ENCODE measurements at regions not wholly inside any gene's neighbourhood (a gene's known extent, or its start where the extent isn't known, plus 50 kb on each side); places are given as distances from the start of the nearest gene placed in this dataset. TPM values are rescaled to one million over a fixed set of nuclear protein-coding genes. Genes with fewer than 3 reads are reported as not detected.

DNA sequence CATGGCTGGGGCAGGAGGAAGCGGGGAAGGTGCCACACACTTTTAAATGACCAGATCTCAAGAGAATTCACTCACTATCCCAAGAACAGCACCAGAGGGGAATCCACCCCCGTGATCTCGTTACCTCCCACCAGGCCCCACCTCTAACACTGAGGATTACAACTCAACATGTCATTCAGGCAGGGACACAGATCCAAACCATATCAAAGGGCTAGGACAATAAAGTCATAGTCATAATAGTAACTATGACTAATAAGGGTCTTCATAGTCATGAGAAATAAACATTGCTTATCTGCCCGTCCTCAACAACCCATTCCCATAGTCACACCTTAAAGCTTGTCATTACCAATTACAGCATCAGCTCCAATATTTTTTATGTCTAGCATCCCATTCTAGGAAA lies 65.3 kb upstream of the SMC2 start:
- H3K4me1 ChIP-seq (ENCODE audit: control insufficient read depth in 1 of 2, insufficient read depth in 2 of 2, low read length in 2 of 2): no peaks in the 10 kb centered on the region
- no peak overlapping the region for H3K4me2 ChIP-seq (replicated peaks; ENCODE audit: extremely low read depth, low read length, poor library complexity, severe bottlenecking)
- no peaks in the 10 kb centered on the region for H3K27me3 Mint-ChIP-seq (ENCODE audit: low read depth in 3 of 3)
- H4K20me1 ChIP-seq (ENCODE audit: insufficient read depth, low read length): no peaks in the 10 kb centered on the region
- H3K36me3 ChIP-seq (replicated peaks in 1 of 2; ENCODE audit: control insufficient read depth in 1 of 2, insufficient read depth in 2 of 2, low read length in 2 of 2): no peaks in the 10 kb centered on the region
- H3K9me3 Mint-ChIP-seq: peaks cover 0 to 2% (median 0%) of the 10 kb centered on the region in 7 donors
- H3K36me3 Mint-ChIP-seq: no peaks in the 10 kb centered on the region
- no peak for DNase-seq
- intact Hi-C loops (cut with micrococcal nuclease): no loop called here
- H3K27ac Mint-ChIP-seq: no peak overlapping the region
- H3K4me3 Mint-ChIP-seq: no peak overlapping the region
- no peaks in the 10 kb centered on the region for H3K79me2 ChIP-seq (ENCODE audit: insufficient read depth, low read length)
- H3K4me3 ChIP-seq (replicated peaks in 1 of 3; ENCODE audit: low read depth in 2 of 3, low read length in 3 of 3): no peak overlapping the region
- H3K27me3 ChIP-seq (ENCODE audit: control insufficient read depth in 2 of 2, insufficient read depth in 2 of 2, low read length in 2 of 2): no peaks in the 10 kb centered on the region
- WGBS (ENCODE audit: insufficient coverage): 100% methylated on average over 2 of the region's 4 CpGs
- H3K4me1 Mint-ChIP-seq: no peaks in the 10 kb centered on the region
- no peak overlapping the region for H3K9ac ChIP-seq (ENCODE audit: insufficient read depth, low read length, poor library complexity, severe bottlenecking)
- H3K27ac ChIP-seq (ENCODE audit: low read depth in 1 of 2, low read length in 2 of 2): no peak overlapping the region
- TF ChIP-seq, protein P1, sequence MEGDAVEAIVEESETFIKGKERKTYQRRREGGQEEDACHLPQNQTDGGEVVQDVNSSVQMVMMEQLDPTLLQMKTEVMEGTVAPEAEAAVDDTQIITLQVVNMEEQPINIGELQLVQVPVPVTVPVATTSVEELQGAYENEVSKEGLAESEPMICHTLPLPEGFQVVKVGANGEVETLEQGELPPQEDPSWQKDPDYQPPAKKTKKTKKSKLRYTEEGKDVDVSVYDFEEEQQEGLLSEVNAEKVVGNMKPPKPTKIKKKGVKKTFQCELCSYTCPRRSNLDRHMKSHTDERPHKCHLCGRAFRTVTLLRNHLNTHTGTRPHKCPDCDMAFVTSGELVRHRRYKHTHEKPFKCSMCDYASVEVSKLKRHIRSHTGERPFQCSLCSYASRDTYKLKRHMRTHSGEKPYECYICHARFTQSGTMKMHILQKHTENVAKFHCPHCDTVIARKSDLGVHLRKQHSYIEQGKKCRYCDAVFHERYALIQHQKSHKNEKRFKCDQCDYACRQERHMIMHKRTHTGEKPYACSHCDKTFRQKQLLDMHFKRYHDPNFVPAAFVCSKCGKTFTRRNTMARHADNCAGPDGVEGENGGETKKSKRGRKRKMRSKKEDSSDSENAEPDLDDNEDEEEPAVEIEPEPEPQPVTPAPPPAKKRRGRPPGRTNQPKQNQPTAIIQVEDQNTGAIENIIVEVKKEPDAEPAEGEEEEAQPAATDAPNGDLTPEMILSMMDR (IDR thresholded peaks at IDR 0.05): no peak
- no peak overlapping the region for H2AFZ ChIP-seq (ENCODE audit: insufficient read depth, low read depth, low read length, poor library complexity, severe bottlenecking)
- no peaks in the 10 kb centered on the region for H3K9me3 ChIP-seq (replicated peaks in 1 of 2; ENCODE audit: control insufficient read depth in 1 of 2, insufficient read depth in 1 of 2, low read length in 2 of 2)

Small RNA genes lying in the stretch of these regions (small RNA-seq; reads per million reads assigned to genes)
- gene RNA5SP291 (ENCODE audit: insufficient read length, low read depth): not detected
